ENCODE measurements at regions not wholly inside any gene's neighbourhood (a gene's known extent, or its start where the extent isn't known, plus 50 kb on each side); places are given as distances from the start of the nearest gene placed in this dataset.
"Not testable (repeated sequence)": the region's sequence is repeated elsewhere in the genome, so short reads cannot be mapped to it uniquely, and the experiment has no call there.

DNA sequence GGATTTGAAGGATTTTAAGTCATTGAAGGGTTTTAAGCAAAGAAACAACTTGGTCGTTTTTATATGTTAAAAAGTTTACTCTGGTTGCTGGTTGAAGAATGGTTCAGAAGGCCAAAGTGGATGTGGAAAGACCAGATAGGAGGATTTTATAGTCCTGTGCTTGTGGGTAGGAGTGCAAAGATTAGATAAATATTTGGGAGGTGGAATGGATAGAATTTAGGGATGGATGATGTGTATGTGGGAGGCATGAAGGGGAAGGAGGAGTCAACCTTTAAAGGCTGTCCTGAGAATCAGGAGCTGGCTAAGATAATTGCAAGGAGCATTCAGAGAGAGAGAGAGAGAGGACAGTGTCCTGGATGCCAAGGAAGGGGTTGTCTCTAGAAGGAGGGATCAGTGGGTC, 190.1 kb upstream of the SPRED2 start:
- DNase-seq = no peak

DNA sequence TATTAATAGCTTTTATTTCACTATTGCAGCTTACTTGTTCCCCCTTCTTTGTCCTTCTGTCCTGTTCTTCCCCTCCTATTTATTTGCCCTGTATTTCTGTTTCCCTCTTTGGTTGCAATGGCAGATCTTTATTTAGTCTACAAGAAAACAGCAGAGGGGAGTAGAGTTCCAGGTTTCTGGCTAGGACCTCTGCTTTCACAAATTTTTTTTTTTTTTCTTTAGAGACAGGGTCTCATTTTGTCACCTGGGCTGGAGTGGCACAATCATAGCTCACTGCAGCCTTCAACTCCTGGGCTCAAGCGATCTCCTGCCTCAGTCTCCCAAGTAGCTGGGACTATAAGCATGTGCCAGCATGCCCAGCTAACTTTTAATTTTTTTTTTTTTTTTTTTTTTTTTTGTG, 188.1 kb upstream of the SPRED2 start:
- no peak for DNase-seq

DNA sequence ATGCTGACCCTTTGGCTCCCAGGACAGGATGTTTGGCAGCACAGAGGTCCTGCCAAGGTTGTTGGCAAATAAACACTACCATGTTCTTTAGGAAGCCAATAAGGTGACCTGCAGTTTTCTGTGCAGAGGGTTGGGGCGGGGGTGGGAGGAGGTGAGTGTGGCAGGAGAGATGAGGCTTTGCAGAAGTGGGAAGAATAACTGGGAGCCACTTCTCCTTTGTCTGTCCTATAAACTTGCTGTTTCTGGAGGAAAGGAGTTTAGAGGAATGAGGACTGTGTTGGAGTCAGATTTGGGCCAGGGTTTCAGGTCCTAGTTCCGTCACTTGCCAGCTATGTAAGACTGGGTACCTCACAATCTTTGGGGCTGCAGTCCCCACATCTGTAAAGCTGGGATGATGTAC, 187.6 kb upstream of the SPRED2 start:
- no peak for DNase-seq

DNA sequence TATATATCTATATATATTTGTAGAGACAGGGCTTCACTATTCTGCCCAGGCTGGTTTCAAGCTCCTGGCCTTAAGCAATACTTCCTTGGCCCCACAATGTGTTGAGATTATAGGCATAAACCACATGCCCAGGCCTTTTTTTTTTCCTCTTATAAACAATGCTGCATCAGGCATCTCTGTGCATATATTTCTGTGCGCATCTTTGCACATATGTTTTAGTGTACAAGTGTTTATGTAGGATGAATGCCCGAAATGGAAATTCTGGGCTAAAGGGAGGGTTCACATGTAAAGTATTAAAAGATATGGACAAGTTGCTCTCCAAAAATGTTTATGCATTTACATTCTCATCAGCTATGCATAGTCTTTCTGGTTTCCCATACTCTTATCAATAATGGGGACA, 183.2 kb upstream of the SPRED2 start:
- DNase-seq = no peak

DNA sequence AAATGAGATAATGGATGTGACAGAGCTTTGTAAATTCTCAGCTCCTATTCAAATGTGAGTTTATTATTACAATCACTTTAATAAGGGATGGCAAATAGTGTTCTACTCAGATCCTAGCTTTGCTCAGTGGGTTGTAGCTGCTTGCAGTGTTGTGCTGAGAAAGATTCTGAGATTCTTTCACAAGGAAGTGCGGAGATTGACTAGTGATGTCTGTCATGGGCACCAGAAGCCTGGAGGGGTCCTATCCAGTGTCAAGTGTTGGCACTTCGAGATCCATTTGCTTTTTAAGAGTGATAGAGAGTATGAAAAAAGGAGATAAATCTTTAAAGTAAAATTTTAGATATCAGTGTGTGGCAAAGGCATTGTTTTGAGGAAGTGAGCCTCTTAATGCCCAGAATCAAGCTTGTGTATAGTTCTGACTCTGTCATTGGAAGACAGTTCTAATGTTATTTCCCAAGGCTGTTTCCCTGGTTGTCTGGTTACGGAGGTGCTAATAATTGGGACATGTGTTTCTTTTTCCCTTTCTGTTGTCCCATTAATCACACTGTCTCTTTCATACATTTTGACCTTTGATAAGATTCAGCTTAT, 181.7 kb upstream of the SPRED2 start:
- no peak for DNase-seq

DNA sequence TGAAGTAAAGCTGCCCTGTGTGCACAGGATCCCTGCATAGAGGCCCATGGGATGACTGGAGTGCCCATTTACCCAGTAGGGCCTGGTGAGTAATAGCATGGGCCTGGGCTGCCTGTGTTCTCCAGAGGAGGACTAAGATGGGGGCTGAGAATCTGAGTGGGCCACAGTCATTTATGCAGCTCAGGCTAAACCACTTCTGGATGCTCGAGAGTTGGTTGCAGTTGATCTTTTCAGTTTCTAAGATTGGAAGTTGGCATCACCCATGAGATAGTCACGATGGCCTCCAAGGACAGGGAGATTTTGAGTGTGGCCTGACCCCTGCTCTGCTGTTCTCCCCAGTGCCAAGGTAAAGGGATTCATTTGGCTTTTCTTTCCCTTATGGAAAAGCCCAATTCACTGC, 179.1 kb upstream of the SPRED2 start:
- no peak for DNase-seq

DNA sequence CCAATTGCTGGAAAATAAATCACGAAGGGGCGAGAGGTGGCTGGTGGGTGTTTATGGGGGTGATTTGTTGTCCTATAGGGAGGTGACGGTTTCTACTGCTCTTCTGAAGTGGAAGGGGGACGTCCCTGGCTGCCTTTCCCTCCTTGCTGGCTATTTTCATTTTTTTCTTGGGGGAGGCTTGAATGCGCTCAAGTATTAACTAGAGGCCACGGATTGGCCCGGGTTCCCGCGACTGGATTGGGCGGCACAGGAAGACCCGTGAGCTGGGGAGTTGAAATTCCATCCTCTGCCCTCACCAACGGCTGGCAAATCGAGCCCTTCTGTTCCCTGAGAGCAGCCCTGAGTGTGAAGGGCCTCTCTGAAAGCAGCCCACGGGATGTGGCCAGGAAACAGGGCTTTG, 176.5 kb upstream of the SPRED2 start:
- DNase-seq = no peak

DNA sequence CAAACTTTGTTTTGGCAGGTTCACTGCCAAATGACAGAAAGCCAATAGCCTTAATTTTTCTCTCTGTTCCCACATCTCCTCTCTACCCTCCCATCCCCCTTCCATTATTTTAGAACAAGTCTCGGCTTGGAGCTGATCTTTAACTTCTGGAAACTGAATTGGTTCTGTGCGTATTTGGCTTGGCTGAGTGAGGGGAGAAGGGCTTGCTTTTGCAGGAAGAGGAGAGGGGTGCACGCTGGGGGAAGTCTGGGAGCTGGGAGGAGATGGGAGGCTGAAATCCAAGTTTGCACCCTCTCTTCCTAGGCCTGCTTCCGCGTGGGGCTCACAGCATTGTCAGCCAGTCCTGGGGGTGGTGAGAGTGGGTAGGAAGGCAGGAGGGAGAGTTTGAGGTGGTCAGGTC, 176.1 kb upstream of the SPRED2 start:
- DNase-seq = no peak

DNA sequence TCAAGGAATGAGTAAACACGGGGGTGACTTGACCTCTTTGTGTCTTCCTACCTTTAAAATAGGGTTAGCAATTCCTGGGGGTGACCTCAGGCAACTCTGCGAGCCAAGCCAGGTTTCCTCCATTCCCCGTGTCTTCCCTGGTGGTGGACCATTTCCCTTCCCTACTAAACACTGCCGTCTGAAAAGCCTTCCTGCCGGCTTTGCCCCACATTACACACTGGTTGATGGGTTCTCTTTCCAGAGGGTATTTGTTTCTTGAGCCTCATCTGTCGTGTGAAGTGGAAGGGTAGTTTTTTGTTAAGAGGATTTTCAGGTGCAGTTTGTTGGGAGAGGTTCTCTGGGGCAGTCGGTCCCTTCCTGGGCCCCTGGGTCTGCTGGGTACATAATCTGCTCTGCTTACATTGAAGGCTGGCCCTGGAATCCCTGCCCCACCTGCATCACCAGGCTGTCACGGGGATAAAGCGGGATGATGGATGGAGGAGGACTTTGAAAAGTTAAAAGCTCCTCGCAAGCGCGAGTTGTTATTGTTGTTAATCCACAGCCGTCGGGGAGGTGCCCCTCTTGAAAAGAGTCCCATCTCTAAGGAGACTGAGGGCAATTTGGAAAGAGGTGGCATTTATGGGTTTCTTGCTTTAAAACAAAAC, 175.4 kb upstream of the SPRED2 start:
- no peak for DNase-seq

DNA sequence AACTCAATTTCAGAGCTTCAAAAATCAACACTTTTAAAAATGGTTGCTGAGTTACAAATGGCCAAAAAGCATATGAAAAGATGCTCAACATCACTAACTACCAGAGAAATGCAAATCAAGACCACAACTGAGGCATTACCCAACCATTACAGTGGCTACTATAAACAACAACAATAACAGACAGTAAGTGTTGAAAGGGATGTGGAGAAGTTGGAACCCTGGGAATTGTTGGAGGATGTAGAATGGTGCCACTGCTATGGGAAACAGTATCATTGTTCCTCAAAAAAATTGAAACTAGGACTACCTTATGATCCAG, 173.3 kb upstream of the SPRED2 start:
- no peak for DNase-seq

DNA sequence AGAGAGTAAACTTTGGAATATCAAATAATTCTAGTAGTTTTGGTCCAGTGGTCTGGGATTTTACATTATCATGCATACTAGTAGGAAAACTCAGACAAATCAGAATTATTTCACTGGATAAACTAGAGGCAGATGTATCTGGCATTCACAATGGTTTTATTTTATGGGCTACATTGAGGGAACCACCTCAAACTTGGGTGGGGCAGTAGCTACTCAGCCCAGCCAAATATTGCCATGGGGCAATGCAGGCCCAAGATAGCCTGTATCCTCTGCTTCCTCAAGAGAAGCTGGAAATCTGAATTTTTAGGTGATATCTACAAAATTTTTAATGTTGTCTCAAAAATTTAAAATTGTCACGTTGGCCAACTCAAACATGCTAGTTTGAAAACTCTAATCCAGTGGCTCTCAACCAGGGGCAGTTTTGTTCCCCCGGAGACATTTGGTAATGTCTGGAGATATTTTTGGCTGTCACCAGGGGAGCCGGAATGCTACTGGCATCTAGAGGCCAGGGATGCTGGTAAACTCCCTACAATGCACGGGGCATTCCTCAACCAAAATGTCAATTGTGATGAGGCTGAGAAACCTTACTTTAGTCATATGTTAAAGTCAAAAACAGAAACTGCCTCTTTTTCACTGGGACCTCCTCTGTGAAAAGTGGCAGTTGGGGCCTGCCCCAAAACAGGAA, 172.8 kb upstream of the SPRED2 start:
- DNase-seq = no peak

DNA sequence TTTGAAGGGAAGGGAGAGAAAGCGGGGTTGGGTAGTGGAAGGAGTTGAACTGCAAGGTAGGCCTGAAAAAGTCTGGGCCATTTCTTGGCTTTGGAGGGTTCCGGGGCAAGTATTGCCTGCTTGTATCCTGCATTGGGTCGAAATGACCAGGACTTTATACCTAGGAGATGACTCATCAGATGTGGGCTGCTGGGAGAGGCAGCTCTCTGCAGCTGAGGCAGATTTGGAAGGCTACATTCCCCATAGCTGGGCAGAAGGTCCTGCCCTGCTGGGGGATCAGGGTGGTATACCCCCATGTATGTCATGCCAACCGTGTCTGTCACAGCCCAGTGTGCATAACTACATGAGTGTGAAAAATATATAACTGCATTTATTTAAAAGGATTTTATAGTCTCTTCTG, 171.8 kb upstream of the SPRED2 start:
- DNase-seq = no peak

DNA sequence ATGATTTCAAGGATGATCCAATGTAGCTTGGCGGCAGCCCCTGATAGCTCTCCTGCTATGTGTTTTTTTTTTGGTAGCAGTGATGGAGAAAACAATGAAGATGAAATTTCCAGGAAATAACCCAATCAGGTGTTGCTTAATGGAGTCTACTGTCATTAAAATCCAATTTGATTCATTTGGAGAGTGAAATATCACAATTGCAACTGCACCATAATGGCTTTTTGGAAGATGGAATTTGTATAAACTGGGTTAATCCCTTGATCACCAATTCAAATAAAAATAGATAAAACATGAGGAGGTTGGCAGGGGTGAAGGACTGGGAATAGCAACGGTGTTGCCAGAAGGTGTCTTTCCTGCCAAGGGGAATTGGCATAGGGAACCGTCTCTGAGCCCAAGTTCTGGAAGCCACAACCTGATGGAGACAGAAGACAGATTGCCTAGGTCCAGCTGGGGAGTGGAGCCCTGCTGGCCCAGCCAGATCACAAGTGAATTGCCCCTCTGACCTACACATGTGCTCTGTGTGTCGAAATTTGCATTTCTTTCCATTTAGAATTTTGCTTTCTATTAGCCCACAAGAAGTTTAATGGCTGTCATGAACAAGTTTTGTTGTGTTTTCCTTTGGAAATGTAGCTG, 170.3 kb upstream of the SPRED2 start:
- no peak for DNase-seq

DNA sequence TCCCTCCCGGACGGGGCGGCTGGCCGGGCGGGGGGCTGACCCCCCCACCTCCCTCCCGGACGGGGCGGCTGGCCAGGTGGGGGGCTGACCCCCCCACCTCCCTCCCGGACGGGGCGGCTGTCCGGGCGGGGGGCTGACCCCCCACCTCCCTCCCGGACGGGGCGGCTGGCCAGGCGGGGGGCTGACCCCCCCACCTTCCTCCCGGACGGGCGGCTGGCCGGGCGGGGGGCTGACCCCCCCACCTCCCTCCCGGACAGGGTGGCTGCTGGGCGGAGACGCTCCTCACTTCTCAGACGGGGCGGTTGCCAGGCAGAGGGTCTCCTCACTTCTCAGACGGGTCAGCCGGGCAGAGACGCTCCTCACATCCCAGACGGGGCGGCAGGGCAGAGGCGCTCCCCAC, 168.5 kb upstream of the SPRED2 start:
- not testable (repeated sequence) for DNase-seq

DNA sequence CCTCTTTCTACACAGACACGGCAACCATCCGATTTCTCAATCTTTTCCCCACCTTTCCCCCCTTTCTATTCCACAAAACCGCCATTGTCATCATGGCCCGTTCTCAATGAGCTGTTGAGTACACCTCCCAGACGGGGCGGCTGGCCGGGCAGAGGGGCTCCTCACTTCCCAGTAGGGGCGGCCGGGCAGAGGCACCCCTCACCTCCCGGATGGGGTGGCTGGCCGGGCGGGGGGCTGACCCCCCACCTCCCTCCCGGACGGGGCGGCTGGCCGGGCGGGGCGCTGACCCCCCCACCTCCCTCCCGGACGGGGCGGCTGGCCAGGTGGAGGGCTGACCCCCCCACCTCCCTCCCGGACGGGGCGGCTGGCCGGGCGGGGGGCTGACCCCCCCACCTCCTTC, 168.0 kb upstream of the SPRED2 start:
- not testable (repeated sequence) for DNase-seq

DNA sequence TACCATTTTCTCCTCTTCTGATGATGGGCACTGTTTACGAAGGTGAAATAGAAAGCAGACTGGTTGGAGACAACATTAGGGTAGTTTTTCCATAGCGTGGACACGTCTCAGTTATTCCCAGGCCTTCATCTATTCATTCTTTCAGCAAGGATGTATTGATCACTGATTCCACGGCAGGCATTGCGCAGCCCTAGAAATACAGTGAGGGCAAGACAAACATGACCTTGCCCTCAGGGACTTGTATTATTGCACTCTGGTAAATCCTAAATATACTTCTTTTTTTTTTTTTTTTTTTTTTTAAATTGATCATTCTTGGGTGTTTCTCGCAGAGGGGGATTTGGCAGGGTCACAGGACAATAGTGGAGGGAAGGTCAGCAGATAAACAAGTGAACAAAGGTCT, 167.3 kb upstream of the SPRED2 start:
- DNase-seq = no peak

DNA sequence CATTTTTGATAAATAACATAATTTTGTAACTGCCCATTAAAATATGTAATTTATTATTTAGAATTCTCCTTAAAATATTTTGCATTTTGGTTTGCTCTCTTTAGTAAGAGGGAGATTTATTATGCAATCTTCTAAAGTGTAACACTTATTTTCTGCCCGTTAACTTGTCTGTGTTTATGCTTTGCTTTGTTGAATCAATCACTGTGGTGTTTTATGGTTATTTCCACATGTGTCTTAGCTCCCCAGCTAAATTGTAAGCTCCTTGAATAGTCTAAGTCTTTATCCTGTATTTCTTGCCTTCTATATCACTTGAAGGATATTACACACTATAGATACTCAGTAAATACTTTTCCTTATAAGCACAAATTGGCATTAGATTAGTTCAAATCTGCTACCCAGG, 166.6 kb upstream of the SPRED2 start:
- DNase-seq = no peak

DNA sequence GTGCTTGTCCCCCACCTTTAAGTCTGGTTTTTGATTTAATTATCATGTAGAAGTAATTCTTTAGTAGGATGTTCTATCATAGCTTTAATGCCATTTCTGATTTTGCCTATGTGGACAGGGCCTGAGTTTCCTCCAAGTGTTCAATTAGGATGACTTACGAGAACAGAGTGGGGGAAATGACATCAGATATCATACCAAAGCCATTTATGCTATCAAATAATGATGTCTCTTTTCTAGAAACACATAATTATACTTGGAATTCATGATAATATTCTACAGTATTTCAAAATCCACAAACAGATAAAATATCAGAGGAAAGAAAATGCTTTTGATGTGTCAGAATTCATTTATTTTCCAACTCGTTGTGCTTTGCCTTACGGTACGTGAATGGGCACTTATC, 165.9 kb upstream of the SPRED2 start:
- no peak for DNase-seq

DNA sequence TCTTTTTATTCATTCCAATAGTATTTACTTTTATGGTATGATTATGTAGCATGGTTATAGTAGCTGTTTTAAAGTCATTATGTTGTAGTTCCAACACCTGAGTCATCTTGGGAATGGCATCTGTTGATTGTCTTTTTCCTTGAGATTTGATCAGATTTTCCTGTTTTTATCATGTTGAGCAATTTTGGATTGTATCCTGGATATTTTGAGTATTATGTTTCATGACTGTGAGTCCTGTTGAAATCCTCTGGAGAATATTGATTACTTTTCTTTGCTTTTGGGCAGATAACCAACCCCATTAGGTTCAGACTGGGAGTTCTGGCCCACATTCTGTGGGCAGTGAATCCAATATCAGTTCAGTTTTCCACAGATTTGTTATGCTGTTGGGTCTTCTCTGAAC, 163.2 kb upstream of the SPRED2 start:
- DNase-seq = no peak

DNA sequence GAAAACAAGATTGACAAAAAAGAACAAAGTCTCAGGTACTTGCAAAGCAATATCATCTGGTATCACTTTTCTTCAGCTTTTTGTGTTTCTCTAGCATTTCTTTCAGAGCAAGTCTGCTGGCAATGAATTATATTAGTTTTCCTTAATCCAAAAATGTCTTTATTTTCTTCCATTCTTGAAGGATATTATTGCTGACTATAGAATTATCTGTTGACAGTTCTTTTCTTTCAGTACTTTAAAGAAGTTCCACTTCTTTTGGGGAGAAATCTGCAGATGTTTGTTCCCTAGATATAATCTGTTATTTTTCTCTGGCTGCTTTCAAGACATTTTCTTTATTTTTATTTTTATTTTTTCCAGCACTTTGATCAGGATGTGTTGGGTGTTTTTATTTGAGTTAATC, 161.8 kb upstream of the SPRED2 start:
- no peak for DNase-seq

DNA sequence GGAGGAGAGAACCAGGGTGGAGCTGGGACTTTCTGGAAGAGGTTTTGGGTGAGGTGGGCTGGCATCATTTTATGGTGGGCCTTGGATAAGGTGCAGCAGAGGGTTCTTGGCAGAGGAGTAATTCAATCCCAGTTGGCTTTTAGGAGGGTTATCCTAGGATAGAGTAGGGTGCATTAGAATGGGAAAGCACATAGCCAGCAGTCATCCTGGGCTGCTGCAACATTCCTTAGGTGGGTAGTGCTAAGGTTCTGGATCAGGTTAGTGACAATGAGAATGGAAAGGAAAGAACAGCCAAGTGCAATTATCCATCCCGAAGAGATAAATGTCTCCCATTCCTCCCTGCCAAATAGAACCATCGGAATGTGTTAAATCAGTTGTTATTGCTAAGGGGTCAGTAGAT, 157.3 kb upstream of the SPRED2 start:
- no peak for DNase-seq

DNA sequence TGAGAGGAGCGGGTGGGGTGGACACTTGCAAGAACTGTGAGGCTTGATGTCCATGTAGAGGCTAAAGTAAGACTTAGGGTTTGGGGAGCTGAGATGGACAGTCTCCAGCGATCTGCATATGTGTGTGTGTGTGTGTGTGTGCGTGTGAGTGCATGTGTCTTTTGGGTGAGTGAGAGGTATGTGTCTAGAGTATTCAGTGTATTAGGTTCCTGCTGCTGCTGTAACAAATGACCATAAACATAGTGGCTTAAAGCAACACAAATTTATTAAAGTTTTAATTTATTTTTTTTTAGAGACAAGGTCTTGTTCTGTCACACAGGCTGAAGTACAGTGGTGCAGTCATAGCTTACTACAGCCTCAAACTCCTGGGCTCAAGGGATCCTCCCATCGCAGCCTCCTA, 155.4 kb upstream of the SPRED2 start:
- no peak for DNase-seq

DNA sequence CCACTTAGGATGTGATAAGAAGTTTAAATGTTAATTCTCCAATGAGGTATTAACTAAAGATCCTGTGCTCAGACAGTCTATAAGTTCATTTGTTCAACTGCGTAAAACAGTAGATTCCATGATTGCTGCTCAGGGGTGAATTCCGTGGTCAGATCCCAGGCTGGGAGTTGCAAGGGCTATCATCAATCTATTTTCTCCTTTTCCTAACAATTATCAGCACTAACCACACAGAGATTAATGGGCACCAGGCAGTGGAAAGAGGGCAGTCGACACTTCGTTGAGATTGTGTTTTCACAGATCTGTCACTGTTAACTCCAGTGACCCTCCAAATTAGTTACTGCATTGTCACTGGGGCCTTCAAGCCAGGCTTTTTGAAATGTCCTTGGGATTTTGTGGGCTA, 154.1 kb upstream of the SPRED2 start:
- DNase-seq = no peak

DNA sequence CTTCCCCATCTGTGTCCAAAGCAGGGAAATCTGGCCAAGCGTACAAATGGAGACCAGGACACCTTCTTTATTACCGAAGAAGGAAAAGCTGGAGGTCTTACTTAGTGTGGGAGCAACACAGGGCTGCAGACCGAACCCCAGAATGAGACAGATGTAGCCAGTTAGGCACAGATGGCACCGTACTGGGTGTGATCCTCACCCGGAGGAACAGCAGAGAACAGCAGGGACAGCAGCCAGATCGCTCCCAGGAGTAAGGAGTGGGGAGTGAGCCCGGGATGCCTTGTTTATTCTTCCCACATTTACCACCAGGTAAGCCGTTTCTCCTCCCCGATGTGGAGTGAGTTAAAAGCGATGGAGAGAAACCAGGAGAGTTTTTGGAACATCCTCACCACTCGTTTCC, 150.7 kb upstream of the SPRED2 start:
- no peak for DNase-seq

DNA sequence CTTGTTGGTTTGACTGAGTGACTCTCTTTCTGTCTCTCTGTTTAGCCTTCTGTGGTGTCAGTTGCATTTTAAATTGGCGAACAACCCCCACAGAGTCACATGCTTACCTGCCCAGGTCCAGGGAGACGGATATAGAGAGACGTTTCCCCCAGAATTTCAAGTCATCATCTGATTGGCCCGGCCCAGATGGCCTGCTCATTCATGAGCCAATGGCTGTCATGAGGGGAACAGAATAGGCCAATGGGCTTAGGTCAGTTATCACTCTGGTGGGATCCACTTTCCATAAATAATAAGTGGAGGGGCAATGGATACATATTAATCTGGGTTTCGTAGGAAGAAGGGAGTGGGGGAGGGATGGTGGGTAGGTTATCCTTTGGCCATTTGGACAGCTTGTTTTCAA, 150.0 kb upstream of the SPRED2 start:
- DNase-seq = no peak
